ENCODE measurements at regions not wholly inside any gene's neighbourhood (a gene's known extent, or its start where the extent isn't known, plus 50 kb on each side); places are given as distances from the start of the nearest gene placed in this dataset.

DNA sequence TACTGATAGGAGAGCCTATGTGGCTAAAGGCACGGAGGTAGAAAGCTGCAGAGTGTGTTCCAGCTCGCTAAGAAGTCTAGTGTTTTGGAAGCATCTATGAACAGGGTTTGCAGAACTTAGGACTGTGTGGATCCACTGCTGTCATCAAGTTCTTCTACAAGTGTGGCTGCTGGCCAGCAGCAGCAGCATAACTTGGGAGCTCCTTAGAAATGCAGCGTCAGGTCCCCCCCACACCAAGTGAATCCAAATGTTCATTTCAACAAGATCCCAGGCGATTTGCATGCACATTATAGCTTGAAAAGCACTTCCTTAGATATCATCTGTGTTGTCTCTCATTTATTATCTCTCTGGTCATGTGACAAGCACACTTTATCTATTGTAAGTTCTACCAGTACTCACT lies 131.9 kb upstream of the SHISA6 start:
- Histone ChIP-seq H3K4me3 (ENCODE audit: low read depth in 1 of 3, low read length in 3 of 3) (no peak overlapping the region), H3K27ac (ENCODE audit: low read depth in 1 of 2, low read length in 2 of 2) (no peak overlapping the region), H3K4me1 (ENCODE audit: control insufficient read depth in 4 of 4, insufficient read depth in 4 of 4, low read length in 3 of 4) (no peaks in the 10 kb centered on the region), H3K9me3 (ENCODE audit: control insufficient read depth in 4 of 4, low read length in 3 of 4) (no peaks in the 10 kb centered on the region), H3K27me3 (ENCODE audit: control insufficient read depth in 4 of 4, insufficient read depth in 4 of 4, low read length in 3 of 4) (peaks cover 0 to 3% (median 0%) of the 10 kb centered on the region in 4 donors), H3K36me3 (ENCODE audit: control insufficient read depth in 4 of 4, insufficient read depth in 3 of 4, low read depth in 1 of 4, low read length in 3 of 4) (no peaks in the 10 kb centered on the region), H3K9ac (ENCODE audit: low read depth in 1 of 2, low read length in 2 of 2) (no peak overlapping the region)
- TF ChIP-seq, protein P1, sequence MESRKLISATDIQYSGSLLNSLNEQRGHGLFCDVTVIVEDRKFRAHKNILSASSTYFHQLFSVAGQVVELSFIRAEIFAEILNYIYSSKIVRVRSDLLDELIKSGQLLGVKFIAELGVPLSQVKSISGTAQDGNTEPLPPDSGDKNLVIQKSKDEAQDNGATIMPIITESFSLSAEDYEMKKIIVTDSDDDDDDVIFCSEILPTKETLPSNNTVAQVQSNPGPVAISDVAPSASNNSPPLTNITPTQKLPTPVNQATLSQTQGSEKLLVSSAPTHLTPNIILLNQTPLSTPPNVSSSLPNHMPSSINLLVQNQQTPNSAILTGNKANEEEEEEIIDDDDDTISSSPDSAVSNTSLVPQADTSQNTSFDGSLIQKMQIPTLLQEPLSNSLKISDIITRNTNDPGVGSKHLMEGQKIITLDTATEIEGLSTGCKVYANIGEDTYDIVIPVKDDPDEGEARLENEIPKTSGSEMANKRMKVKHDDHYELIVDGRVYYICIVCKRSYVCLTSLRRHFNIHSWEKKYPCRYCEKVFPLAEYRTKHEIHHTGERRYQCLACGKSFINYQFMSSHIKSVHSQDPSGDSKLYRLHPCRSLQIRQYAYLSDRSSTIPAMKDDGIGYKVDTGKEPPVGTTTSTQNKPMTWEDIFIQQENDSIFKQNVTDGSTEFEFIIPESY (IDR thresholded peaks at IDR 0.05) = no peak
- TF ChIP-seq TAF1 (conservative IDR thresholded peaks at IDR 0.05) (no peak), YY1 (IDR thresholded peaks at IDR 0.05) (no peak), RAD21 (IDR thresholded peaks at IDR 0.05) (no peak)
- TF ChIP-seq, protein P2, sequence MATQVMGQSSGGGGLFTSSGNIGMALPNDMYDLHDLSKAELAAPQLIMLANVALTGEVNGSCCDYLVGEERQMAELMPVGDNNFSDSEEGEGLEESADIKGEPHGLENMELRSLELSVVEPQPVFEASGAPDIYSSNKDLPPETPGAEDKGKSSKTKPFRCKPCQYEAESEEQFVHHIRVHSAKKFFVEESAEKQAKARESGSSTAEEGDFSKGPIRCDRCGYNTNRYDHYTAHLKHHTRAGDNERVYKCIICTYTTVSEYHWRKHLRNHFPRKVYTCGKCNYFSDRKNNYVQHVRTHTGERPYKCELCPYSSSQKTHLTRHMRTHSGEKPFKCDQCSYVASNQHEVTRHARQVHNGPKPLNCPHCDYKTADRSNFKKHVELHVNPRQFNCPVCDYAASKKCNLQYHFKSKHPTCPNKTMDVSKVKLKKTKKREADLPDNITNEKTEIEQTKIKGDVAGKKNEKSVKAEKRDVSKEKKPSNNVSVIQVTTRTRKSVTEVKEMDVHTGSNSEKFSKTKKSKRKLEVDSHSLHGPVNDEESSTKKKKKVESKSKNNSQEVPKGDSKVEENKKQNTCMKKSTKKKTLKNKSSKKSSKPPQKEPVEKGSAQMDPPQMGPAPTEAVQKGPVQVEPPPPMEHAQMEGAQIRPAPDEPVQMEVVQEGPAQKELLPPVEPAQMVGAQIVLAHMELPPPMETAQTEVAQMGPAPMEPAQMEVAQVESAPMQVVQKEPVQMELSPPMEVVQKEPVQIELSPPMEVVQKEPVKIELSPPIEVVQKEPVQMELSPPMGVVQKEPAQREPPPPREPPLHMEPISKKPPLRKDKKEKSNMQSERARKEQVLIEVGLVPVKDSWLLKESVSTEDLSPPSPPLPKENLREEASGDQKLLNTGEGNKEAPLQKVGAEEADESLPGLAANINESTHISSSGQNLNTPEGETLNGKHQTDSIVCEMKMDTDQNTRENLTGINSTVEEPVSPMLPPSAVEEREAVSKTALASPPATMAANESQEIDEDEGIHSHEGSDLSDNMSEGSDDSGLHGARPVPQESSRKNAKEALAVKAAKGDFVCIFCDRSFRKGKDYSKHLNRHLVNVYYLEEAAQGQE (IDR thresholded peaks at IDR 0.05) = no peak
- DNase-seq (ENCODE audit: low spot score) = no peak
- WGBS = 68% methylated on average over 4 of the region's 4 CpGs

DNA sequence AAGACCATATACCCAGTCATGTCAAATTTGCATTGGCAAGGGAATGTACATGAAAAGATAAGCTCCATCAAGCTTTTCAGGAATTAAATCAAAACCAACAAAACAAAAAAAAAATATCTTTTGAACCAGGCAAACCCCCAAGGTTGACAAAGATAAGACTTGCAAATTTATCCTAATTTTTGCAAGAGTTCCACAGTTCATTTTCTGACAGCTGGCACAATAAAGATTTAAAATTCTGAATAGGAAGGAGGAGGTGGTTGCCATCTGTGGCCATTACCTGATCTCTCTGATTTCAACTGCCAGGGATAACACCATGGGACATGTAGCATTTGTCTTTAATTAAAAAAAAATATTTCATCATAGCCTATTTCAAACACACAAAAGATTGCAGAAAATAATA lies 135.9 kb upstream of the SHISA6 start:
- H3K27me3 ChIP-seq (ENCODE audit: control insufficient read depth in 4 of 4, insufficient read depth in 4 of 4, low read length in 3 of 4) = peaks cover 0 to 3% (median 0%) of the 10 kb centered on the region in 4 donors
- no peaks in the 10 kb centered on the region for H3K4me1 ChIP-seq (ENCODE audit: control insufficient read depth in 4 of 4, insufficient read depth in 4 of 4, low read length in 3 of 4)
- H3K9me3 ChIP-seq (ENCODE audit: control insufficient read depth in 4 of 4, low read length in 3 of 4) = no peaks in the 10 kb centered on the region
- TF ChIP-seq, protein P2 (IDR thresholded peaks at IDR 0.05) = no peak
- no peak for TF ChIP-seq RAD21 (IDR thresholded peaks at IDR 0.05)
- TF ChIP-seq, protein P3, sequence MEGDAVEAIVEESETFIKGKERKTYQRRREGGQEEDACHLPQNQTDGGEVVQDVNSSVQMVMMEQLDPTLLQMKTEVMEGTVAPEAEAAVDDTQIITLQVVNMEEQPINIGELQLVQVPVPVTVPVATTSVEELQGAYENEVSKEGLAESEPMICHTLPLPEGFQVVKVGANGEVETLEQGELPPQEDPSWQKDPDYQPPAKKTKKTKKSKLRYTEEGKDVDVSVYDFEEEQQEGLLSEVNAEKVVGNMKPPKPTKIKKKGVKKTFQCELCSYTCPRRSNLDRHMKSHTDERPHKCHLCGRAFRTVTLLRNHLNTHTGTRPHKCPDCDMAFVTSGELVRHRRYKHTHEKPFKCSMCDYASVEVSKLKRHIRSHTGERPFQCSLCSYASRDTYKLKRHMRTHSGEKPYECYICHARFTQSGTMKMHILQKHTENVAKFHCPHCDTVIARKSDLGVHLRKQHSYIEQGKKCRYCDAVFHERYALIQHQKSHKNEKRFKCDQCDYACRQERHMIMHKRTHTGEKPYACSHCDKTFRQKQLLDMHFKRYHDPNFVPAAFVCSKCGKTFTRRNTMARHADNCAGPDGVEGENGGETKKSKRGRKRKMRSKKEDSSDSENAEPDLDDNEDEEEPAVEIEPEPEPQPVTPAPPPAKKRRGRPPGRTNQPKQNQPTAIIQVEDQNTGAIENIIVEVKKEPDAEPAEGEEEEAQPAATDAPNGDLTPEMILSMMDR (IDR thresholded peaks at IDR 0.05; ENCODE audit: low read depth, low read length, missing input control) = no peak
- TF ChIP-seq HNF4A (conservative IDR thresholded peaks at IDR 0.05) = no peak
- H3K36me3 ChIP-seq (ENCODE audit: control insufficient read depth in 4 of 4, insufficient read depth in 3 of 4, low read depth in 1 of 4, low read length in 3 of 4) = no peaks in the 10 kb centered on the region
- no peak for DNase-seq (ENCODE audit: low spot score)
- no peak overlapping the region for H3K27ac ChIP-seq (ENCODE audit: low read depth in 1 of 2, low read length in 2 of 2)
- no peak overlapping the region for H3K4me3 ChIP-seq (ENCODE audit: low read depth in 1 of 3, low read length in 3 of 3)
- H3K9ac ChIP-seq (ENCODE audit: low read depth in 1 of 2, low read length in 2 of 2) = no peak overlapping the region
